Transverse colon (tissue), 4 donors: ENCODE measurements at regions not wholly inside any gene's neighbourhood (a gene's known extent, or its start where the extent isn't known, plus 50 kb on each side); places are given as distances from the start of the nearest gene placed in this dataset.

Experiments
- CTCF ChIP-seq, 5 experiments: fragments of 200-600 bp in 3 of 5; fragments of 450-650 bp in 2 of 5; sonication (generic) in 3 of 5; IDR thresholded peaks; 1 replicate in 2 of 5; 2 replicates in 3 of 5; pipeline ENCODE4 v1.5.1; 2016 to 2017; ENCODE audit warnings: antibody characterized with exemption in 5 of 5, inconsistent platforms in 3 of 5, mild to moderate bottlenecking in 2 of 5, moderate library complexity in 1 of 5
- EP300 ChIP-seq: sonication (generic); formaldehyde crosslinking; IDR thresholded peaks from one replicate; pipeline ENCODE4 v1.6.1; 2017; ENCODE audit warnings: antibody characterized with exemption, low read depth
- POLR2A ChIP-seq: fragments of 450-650 bp; IDR thresholded peaks from one replicate; pipeline ENCODE4 v1.6.1; 2016; ENCODE audit warnings: antibody characterized with exemption, mild to moderate bottlenecking, moderate library complexity
- POLR2AphosphoS5 ChIP-seq, 3 donors: sonication (generic); formaldehyde crosslinking; IDR thresholded peaks; one replicate each; pipeline ENCODE4 v1.6.1; 2016; ENCODE audit warnings: antibody characterized with exemption in 3 of 3

- TF ChIP-seq CTCF (IDR thresholded peaks at IDR 0.05) (no peak), POLR2A (no peak), EP300 (no peak), POLR2AphosphoS5 (IDR thresholded peaks at IDR 0.05) (no peak)
Measured at GRCh38 chr13:100773923-100774663, 99.5 kb upstream of the TMTC4 start.
